Kidney capillary endothelial cell (primary cell): ENCODE measurements at regions not wholly inside any gene's neighbourhood (a gene's known extent, or its start where the extent isn't known, plus 50 kb on each side); places are given as distances from the start of the nearest gene placed in this dataset.
"Not testable (repeated sequence)": the region's sequence is repeated elsewhere in the genome, so short reads cannot be mapped to it uniquely, and the experiment has no call there.

Source experiments
- DNase-seq: peaks from one replicate; pipeline ENCODE4 v3.0.0-alpha.2; 2018; ENCODE audit warnings: low spot score

- no peak for DNase-seq
Observed at GRCh38 chr9:81427870-81428269, 261.5 kb downstream of the TLE1 start.

DNA sequence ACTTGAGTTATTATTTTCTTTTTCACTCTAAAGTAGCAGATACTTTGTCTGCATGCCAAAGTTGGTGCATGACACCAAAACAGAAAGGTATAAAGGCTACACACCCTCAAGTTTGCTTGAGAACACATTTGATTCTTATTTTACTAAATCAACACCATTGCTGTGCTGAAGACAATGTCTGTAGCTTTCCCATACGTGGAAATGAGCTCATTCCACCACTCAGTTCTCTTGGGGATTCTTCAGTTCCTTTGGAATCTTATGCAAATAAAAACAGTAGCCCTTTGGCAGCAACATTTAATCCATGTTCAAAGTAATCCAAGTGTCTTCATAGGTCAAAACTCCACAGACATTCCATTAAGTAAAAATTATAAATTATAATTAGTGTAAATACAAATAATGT, 264.9 kb downstream of the TLE1 start:
- DNase-seq = no peak

DNA sequence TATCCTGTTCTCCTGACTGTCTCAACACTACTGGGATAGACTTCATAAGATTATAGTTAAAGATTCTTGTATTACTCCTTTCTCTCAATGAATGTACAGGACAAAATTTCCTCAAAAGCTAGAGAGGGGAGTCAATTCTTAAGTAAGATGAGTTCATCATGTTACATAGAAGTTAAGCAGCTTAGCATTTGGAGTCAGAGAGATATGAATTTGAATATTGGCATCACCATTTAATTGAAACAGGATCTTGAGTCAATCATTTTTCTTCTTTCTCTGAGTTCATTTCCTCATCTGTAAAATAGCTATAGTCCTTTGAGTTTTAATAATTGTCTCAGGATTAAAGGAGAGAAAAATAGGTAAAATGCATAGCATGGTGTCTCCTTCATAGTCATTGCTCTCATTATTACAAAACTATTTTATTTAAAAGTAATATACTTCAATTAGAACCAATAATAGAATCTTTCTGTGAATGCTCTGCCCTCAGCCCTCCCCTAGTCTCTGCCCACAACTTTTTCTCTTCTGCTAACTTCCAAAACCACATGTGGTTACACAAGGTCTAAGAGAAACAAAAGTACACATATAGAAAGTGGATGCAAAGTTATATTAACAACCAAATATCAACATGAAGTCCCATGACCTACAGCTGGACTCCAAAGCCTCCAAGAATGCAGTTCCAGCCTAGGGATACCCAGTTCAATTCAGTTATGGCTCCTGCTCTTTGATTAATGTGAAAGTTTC, 265.6 kb downstream of the TLE1 start:
- DNase-seq = no peak

DNA sequence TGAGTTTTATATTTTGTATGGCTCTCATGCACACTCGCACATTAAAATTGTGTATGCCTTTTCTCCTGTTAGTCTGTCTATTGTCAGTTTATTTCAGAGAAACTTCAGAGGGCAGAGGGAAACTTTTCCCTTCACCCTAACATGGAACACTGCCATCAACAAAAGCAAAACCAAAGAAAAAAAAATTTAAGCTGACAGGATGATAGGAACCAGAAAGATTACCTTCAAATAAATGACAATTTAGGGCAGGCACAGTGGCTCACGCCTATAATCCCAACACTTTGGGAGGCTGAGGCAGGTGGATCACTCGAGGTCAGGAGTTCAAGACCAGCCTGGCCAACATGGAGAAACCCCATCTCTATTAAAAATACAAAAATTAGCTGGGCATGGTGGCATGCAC, 268.3 kb downstream of the TLE1 start:
- DNase-seq = not testable (repeated sequence)

GRCh38 chr9:81420024-81420423, 269.3 kb downstream of the TLE1 start:
- DNase-seq = no peak

DNA sequence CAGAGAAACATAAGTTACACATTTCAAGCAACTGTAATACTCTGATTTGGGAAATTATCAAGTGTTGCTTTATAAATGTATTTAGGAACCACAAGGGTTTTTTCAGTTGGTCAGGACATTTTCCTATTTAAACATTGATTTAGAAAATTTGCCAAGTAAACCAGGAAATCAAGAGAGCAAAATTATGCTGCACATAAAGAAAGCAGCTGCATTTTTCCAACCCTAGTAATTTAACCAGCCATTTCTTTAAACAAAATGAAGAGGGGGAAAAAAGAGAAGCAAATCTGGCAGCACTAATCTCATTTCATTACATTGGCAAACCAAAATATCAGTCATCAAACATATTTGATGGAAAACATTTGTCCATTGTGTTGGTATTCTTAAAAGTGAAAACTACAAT, 271.4 kb downstream of the TLE1 start:
- DNase-seq = no peak

DNA sequence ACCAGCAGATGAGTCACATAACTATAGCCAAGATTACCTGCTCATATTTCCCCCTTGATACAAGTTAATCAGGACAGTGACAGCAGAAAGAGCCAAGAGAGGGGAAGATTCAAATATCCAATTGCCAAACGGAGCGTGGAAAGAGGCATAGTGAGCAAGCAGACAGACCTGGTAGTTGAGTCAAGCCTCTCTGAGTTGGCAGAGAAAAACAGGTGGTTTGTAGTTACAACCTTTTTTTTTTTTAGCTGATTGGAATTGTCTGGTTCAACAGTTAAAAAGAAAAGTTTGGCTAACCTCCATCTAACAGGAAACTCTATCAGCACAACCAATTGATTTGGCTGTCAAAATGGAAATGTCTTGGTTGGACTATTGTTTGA, 272.1 kb downstream of the TLE1 start:
- no peak for DNase-seq

GRCh38 chr9:81416476-81417298, 272.7 kb downstream of the TLE1 start:
- no peak for DNase-seq

GRCh38 chr9:81414836-81415235, 274.5 kb downstream of the TLE1 start:
- DNase-seq = no peak

DNA sequence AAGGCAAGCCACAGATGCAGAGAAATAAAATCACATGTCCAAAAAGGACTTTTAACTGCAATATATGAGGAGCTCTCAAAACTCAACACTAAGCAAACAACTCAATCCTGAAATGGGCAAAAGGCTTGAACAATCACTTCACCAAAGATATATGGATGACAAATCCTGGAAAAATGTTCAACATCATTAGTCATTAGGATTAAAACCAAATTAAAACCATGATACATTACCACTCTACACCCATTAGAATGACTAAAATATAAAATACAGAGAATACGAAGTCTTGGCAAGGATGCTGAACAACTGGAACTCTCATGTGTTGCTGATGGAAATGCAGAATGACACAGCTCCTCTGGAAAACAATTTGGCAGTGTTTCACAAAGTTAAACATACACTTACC, 277.4 kb downstream of the TLE1 start:
- no peak for DNase-seq

DNA sequence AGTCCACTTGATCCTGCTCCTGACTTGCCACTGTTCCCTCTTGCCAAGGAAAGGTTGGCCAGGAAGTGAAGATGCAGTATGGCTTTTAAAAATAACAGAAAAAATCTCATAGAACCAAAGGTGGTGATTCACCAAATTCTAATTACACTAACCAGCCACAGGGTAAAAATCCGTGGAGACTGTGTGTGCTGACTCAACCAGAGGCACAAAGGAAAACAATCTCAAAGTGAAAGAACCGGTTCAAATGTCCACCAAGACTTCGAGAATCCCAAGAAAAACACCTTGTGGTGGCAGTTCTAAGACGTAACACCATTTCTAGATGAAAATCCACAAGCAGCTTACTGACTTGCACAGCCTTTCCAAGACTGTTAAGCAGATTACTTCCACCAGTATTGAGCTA, 279.1 kb downstream of the TLE1 start:
- no peak for DNase-seq

DNA sequence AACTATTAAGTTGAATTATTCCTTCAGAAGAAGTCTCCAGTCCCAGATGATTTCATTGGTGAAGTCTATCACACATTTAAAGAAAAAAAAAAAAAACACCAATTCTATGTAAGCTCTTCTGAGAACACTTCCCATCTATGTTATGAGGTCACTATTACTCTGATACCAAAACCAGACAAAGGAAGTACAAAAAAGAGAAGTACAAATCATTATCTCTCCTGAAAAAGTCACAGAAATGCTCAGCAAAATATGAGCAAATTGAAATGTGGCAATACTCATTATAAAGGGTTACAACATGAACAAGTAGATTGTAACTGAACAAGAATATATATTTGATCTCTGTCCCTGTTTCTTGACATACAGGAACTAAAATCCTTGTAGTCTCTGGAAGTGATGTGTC, 280.4 kb downstream of the TLE1 start:
- no peak for DNase-seq

DNA sequence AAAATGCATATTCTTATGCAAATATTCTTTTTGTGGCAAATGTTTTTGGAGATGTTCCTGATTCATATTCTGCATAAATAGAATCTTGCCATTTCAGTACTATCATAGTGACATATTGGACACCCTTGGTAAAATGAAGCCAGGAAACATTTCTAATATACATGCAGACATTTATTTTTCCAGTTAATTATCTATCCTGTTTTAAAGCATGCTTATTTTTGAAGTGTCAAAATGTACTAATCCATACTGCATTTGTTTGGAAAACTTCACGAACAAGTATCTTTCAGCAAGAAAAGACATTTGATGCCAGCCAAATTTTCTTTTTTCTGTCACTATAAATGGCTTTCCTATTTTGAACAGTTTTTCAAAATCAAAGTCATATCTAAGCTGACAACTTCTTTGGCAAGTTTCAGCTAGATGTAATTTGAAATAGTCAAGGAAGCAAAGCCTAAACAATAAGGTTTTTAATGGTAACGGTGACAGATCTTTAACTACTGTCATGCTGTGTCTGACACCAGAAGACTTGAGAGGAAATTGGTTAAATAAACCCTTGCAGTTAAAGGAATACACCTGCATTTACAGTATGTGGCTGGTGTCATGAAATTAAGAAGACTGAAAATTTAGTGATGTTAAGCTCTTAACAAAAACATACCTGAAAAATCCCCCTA, 284.3 kb downstream of the TLE1 start:
- no peak for DNase-seq

GRCh38 chr9:81397481-81398381, 291.6 kb downstream of the TLE1 start:
- no peak for DNase-seq

DNA sequence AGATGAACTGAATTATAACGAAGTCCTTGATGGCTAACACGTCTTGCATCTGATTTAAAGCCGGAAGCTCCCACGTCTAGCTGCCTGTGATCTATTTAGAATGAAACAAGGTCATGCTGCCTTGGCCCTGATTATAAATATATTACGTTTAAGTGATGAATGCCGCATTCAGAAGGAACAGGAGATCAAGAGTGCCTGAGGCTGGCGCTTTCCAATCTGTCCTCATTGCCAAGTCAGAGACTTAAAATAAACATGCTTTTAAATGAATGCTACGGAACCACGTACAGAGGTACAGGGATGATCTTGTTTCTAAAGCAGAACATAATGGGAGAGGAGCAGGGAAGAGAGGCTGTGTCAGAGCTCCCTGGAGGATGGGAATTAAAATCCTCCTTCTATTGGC, 292.8 kb downstream of the TLE1 start:
- DNase-seq = no peak

DNA sequence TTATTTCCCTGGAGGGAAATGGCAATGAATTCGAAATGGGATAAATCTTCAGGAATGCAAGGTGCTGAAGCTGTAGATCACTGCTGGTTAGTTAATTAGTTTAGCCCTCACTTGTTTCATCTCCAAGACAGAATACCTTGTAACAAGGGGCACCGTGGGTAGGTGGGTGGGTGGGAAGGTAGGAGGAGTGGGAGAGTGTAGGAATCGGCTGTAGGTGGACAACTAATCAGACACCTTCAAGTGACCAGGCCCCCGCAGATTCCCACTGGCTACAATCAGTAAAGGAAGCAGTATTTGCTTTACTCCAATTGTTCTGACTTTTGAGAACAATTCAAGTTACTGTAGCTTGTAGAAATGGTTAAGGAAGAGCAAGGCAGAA, 293.7 kb downstream of the TLE1 start:
- DNase-seq = no peak

DNA sequence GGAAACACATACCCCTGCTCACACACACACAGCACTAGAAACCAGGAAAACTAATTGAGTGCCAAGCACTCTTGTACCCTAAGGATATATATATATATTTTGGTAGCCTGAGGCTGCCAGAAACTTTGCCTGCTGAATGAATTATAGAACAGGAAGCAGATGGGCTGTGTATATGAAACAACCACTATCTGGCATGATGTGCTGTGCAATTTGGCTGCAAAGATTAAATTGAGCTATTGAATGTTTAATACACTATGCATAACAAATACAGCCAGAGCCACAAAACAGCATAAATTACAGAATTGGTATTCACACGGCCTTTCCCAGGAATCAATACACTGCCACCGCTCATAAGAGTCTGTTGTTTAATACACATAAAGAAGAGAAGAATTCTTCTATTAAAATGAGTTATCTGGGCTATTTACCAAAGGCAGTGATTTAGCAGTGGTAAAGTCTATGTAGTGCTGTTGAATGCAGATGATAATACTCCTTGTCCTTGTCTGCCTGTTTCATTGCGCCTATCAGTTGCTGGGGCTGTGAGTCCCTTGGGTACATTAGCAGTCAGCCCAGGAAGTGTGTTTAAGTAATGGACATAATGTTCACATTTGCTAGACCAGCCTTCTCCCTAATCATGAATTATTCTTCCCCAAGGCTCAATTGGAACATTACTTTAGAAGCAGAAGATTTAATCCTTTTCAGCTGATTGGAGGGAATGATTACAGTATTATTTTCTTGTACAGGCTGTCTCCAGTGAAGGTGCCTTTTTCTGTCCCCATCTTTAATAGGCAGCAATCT, 294.3 kb downstream of the TLE1 start:
- DNase-seq = no peak

DNA sequence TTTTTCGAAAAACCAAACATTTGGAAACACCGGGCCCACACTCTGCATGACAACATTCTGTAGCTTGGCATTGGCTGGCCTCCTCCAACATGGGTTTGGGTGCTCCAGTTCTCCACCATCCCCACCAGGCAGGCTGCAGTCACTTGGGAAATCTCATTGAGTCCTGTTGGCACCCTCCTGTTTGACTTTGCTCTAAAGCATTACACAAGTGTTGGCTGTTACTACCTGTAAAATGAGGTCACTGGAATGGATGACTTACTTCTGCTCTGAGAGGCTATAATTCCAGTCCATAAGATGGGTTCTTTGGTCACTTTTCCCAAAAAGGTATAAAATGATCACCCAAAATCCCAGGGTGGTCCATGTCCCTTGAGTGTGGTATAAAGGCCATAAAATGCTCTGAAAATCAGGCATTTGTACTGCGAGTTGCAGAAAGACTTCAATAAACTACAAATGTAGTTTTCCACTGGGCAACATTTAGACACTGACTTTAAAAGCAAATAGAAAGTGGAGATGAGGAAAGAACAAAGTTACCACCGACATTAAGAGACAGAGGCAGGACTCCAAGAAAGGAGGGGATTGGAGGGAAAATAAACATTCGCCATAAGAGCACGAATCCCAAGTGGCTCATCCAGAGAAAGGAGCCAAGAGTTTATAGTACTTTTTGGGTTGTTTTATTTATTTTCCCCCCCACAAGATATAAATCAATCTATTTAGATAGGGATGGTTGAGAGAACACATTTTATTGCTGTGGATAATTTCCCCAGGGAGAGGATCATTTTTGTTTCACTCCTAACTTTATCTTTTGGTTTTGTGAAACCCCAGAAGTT, 295.1 kb downstream of the TLE1 start:
- DNase-seq = no peak

GRCh38 chr9:81391457-81391825, 297.9 kb downstream of the TLE1 start:
- no peak for DNase-seq

DNA sequence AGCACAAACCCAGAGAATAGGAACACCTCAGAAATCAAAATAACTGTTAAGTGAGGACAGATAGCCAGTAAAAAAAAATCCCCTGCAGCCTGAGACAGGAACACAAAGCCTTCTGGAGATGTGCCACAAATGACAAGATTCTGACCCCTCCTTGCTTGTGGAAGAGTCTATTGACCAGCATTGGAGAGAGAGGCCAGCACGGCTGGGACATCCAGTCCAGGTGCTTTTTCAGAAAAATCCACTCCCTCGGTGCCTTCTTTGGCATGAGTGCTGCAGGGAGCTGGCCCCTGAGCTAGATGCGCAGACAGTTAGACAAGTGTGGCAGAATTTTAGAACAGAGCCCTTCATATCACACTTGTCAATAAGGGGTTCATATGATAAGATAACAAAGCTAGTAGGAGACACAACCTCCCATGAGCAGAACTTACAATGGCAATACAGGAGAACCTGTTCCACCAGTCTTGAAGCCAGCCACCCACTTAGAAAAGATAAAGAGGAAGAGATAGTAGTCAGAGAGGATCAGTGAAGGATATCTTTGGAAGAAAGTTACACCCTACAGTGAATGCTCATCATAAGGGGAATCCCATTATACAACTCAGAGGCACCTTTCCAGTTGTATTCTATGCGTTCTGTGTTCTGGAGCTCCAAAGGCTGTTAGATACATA, 298.4 kb downstream of the TLE1 start:
- DNase-seq = no peak
